ENCODE measurements at regions not wholly inside any gene's neighbourhood (a gene's known extent, or its start where the extent isn't known, plus 50 kb on each side); places are given as distances from the start of the nearest gene placed in this dataset.

GRCh38 chr9:107665057-107665456 lies 175.5 kb upstream of the KLF4 start:
- H3K4me1 Mint-ChIP-seq = peaks cover 13% of the 10 kb centered on the region
- TF ChIP-seq CTCF (conservative IDR thresholded peaks at IDR 0.05) = no peak
- H3K4me3 Mint-ChIP-seq = no peak overlapping the region

GRCh38 chr9:107660976-107661375 lies 171.4 kb upstream of the KLF4 start:
- peaks cover 4% of the 10 kb centered on the region for H3K9me3 Mint-ChIP-seq
- no peak overlapping the region for H3K27ac Mint-ChIP-seq (ENCODE audit: unreplicated experiment)
- TF ChIP-seq CTCF (conservative IDR thresholded peaks at IDR 0.05) = no peak
- no peaks in the 10 kb centered on the region for H3K4me1 Mint-ChIP-seq
- no peaks in the 10 kb centered on the region for H3K36me3 Mint-ChIP-seq (ENCODE audit: low read depth)
- H3K27me3 Mint-ChIP-seq (ENCODE audit: low read depth) = peaks cover 12% of the 10 kb centered on the region
- no peak overlapping the region for H3K4me3 Mint-ChIP-seq
- no peak for DNase-seq (ENCODE audit: low read depth, low spot score)

More at GRCh38 chr9:107665057-107665456, 175.5 kb upstream of the KLF4 start:
- peaks cover 7% of the 10 kb centered on the region for H3K27me3 Mint-ChIP-seq (ENCODE audit: low read depth)
- H3K27ac Mint-ChIP-seq (ENCODE audit: unreplicated experiment) = no peak overlapping the region
- DNase-seq (ENCODE audit: low read depth, low spot score) = no peak
- H3K9me3 Mint-ChIP-seq = no peaks in the 10 kb centered on the region
- H3K36me3 Mint-ChIP-seq (ENCODE audit: low read depth) = no peaks in the 10 kb centered on the region

- Mint-ChIP-seq H3K4me1 (no peaks in the 10 kb centered on the region), H3K27ac (ENCODE audit: unreplicated experiment) (no peak overlapping the region), H3K9me3 (peaks cover 4% of the 10 kb centered on the region), H3K36me3 (ENCODE audit: low read depth) (no peaks in the 10 kb centered on the region), H3K27me3 (ENCODE audit: low read depth) (peaks cover 11% of the 10 kb centered on the region), H3K4me3 (no peak overlapping the region)
- DNase-seq (ENCODE audit: low read depth, low spot score) = no peak
- TF ChIP-seq CTCF (conservative IDR thresholded peaks at IDR 0.05) = no peak
Observed at GRCh38 chr9:107653263-107653821, 163.8 kb upstream of the KLF4 start.

- TF ChIP-seq CTCF (conservative IDR thresholded peaks at IDR 0.05) = no peak
- H3K4me1 Mint-ChIP-seq = no peaks in the 10 kb centered on the region
Observed at GRCh38 chr9:107650995-107651394, 161.4 kb upstream of the KLF4 start.

GRCh38 chr9:107650321-107650720 lies 160.8 kb upstream of the KLF4 start:
- Mint-ChIP-seq H3K36me3 (ENCODE audit: low read depth) (no peaks in the 10 kb centered on the region), H3K4me1 (no peaks in the 10 kb centered on the region), H3K4me3 (no peak overlapping the region), H3K27ac (ENCODE audit: unreplicated experiment) (no peak overlapping the region), H3K27me3 (ENCODE audit: low read depth) (peaks cover 5% of the 10 kb centered on the region), H3K9me3 (no peaks in the 10 kb centered on the region)
- no peak for DNase-seq (ENCODE audit: low read depth, low spot score)
- no peak for TF ChIP-seq CTCF (conservative IDR thresholded peaks at IDR 0.05)

More at GRCh38 chr9:107650995-107651394, 161.4 kb upstream of the KLF4 start:
- no peak for DNase-seq (ENCODE audit: low read depth, low spot score)
- no peak overlapping the region for H3K27ac Mint-ChIP-seq (ENCODE audit: unreplicated experiment)
- H3K4me3 Mint-ChIP-seq = no peak overlapping the region
- H3K9me3 Mint-ChIP-seq = no peaks in the 10 kb centered on the region
- peaks cover 5% of the 10 kb centered on the region for H3K27me3 Mint-ChIP-seq (ENCODE audit: low read depth)
- H3K36me3 Mint-ChIP-seq (ENCODE audit: low read depth) = no peaks in the 10 kb centered on the region

Data from neural crest cell (in vitro differentiated cells).